ENCODE measurements at regions not wholly inside any gene's neighbourhood (a gene's known extent, or its start where the extent isn't known, plus 50 kb on each side); places are given as distances from the start of the nearest gene placed in this dataset.
"Not testable (repeated sequence)": the region's sequence is repeated elsewhere in the genome, so short reads cannot be mapped to it uniquely, and the experiment has no call there.

DNA sequence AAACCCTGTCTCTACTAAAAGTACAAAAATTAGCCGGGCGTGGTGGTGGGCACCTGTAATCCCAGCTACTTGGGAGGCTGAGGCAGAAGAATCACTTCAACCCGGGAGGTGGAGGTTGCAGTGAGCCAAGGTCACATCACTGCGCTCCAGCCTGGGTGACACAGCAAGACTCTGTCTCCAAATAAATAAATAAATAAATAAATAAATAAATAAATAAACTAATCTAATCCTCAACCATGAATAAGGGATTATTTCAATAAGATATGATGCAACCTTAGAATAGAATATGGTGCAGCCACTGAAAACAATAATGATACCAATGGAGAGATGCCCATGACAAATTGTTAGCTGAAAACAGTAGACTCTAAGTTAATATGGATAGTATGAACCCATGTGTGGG is 270.0 kb downstream of the MEX3B start:
- not testable (repeated sequence) for DNase-seq (ENCODE audit: low read depth)

DNA sequence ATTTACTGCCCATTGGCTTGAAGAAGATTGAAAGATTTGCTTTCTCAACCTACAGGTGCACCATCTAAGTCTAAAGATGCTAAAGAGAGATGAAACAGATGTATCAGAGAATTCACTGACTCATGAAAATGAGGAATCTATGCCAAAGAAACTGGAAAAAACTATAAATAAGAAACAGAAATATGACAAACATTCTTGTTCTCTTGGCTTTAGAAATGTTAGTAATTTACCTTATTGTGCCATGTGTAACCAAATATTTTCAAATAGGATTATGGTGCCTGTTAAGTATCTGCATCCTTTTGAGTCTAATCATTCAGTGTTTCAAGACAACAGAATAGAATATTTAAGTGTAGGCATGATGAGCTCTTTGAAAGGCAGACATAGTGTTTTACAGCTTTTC is 271.5 kb downstream of the MEX3B start:
- no peak for DNase-seq (ENCODE audit: low read depth)

- DNase-seq (ENCODE audit: low read depth), result no peak
These were observed 277.0 kb downstream of the MEX3B start for GRCh38 chr15:81768773-81769172.

- DNase-seq (ENCODE audit: low read depth), result no peak
These were observed 278.9 kb downstream of the MEX3B start for GRCh38 chr15:81766829-81767475.

DNA sequence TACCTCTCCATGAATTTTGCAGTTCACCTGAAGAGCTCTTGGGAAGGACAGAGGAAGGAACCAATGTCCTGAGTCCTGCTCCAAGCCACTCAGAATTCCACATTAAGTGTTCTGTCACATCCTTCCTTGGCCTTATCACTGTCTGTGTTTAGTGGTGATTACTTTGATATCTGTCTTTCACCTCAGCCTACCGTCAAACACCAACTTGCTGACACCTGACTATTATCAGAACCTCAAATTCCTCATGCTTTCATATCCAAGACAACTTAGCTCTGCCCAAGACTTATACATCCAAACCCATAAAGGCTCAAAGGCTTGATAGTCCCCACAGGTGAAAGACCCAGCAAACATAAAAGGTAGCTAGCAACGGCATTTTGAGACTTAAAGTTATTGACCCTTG is 280.0 kb downstream of the MEX3B start:
- no peak for DNase-seq (ENCODE audit: low read depth)

GRCh38 chr15:81763304-81763703 is 282.5 kb downstream of the MEX3B start:
- no peak for DNase-seq (ENCODE audit: low read depth)

DNA sequence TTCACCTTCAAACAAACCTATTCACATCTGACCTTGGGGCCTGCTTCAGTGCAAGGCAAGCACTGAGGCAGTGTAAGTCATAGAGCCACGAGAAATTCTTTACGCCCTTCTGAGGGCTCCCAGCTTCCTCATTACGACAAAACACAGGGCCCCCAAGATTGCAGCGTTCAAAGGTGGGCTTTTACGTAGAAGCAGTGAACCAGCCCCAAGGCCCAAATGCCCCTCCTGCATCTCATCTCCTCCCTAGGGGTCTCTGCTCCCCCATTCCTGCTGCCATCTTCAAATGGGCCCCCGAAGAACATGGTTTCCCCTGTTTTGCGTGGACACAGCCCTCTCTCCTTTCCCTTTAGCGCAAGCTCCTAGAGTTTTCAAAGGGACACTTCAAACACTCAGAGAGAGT is 285.1 kb downstream of the MEX3B start:
- no peak for DNase-seq (ENCODE audit: low read depth)

DNA sequence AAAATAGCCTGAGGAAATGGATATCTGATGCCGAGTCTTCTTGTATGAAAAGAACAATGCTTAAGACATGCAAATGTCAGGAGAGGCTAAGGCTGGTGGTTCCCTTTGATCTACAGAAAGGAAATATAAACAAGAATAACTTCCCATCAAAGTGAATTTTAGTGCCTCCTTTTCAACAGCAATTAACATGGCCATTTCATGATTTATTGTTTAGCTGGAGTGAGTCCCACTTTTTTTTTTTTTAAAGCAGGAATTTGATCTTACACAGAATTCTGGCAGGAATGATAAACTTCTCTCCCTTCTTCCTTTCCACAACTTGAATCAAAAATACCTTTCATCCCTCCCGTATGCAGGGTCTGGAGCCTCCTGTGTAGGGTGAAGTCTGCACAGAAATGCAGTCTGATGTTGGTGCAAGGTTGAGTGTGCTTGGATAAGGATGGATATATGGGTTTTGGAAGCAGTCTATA is 287.0 kb downstream of the MEX3B start:
- DNase-seq (ENCODE audit: low read depth), result no peak

GRCh38 chr15:81755626-81756025 is 290.2 kb downstream of the MEX3B start:
- no peak for DNase-seq (ENCODE audit: low read depth)

DNA sequence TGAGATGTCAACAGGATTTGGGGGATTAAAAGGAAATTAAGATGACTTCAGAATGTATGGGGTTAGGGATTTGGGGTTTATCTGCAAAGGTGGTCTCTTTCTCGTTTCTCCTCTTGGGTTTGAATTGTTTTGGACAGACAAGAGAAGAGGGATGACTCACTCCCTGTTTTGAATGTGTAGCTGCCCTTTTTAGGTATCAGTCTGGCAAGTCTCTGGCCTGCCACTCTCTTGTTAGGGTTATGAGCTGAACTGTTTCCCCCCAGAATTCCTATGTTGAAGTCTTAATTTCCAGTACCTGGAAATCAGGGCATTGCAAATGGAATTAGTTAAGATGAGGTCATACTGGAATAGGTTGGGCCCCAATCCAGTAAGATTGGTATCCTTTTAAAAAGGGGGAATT is 291.7 kb downstream of the MEX3B start:
- DNase-seq (ENCODE audit: low read depth), result no peak

DNA sequence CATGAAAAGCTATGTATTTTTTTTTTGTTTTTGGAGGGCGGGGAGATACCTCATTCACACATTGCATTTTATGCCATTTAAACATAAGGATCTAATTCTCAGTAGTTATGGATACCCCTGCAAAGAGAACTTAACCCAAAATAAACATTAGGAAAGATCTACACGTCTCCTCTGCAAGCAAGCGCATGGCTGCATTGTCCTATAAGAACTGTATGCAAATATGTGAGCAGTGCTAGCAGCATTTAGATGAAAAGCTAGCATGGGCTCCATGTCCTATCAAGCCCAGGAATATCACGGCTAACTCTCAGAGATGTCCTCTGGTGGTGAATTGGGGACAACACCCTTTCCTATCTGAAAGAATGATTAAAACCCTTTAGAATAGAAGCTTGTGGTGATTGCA is 292.8 kb downstream of the MEX3B start:
- DNase-seq (ENCODE audit: low read depth), result no peak

GRCh38 chr15:81752546-81752942 is 293.3 kb downstream of the MEX3B start:
- DNase-seq (ENCODE audit: low read depth), result no peak

DNA sequence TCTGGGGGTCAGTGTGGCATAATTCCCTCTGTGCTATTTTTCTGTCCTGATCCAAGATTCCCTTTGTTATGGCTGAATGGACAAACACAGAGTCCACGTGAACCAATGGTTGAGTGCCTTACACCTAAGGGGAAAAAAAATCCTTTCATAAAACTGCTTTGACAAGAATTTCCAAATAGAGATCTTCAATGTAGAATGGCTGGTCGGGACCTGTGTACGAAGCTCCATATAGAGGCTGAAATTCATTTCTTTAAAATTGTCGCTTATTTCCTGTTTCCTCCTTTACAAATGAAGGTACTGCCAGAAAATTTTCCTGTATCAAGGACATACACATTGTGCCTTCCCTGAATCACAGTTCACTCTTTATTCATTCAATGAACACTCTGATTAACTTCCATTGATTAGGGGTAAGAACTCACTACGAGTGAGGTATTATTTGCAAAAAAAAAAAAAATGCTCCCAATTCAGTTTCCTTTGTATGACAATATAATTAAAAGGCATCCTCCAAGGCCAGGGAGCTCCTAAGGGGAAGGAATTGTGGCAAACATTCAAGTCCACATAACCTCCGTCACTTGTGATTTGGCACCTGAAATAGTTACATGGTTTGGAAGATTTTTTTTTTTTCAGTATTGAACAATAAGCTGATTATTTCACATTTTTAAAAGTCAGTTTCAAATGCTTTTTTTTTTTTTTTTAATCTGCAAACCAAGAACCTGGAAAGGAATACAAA is 293.8 kb downstream of the MEX3B start:
- DNase-seq (ENCODE audit: low read depth), result no peak

GRCh38 chr15:81751256-81751655 is 294.6 kb downstream of the MEX3B start:
- no peak for DNase-seq (ENCODE audit: low read depth)

DNA sequence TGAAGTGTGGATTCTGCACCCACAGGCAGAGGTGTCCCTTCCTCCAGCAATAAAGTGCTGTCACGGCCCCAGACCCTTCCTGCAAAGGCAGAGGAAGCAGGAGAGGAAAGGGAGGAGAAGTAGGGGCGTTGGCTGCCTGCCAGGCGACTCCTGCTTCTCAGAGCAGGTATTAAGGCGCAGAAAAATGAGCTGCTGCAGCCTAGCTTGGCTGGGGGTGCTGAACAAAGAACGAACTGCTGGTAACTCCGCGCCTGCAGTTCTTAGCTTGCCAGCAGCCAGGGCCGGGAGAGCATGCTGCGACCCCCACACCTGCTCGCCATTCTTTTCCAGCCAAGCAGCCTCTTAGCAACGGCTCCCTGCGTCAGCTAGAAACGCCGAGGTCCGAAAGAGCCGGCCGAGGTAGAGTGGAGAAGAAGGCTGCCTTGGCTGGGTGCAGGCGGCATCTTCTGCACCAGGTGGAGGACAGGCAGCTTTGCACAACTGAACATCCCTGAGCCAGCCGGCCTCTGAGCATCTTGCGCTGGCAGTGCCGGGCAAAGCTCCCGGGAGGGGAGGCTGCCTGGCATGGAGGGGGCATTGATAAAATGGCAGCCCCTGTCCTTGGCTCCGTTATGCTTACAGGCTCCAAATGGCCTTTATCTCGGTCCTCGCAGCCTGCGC is 296.0 kb downstream of the MEX3B start:
- DNase-seq (ENCODE audit: low read depth), result no peak

GRCh38 chr15:81747482-81747881 is 298.3 kb downstream of the MEX3B start:
- DNase-seq (ENCODE audit: low read depth), result no peak

DNA sequence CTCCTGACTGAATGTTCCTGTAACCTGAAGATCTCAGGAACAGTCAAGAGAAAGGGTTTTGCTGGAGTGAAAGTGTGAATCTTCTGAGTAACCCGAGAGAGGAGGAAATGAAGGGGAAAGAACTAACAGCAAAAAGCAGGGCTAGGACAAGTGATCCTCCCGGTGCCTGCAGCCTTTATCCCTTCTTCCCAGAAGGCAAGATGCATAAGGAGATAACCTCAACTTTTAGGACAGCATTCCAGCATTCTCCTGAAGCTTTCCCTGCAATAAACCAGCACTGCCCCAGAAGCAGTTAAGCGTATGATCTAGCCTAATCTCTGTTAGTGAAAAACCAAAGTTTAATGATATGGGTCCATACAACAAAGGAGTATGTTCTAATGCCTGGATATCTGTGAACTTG is 298.8 kb downstream of the MEX3B start:
- DNase-seq (ENCODE audit: low read depth), result no peak

- no peak for DNase-seq (ENCODE audit: low read depth)
These were observed 301.5 kb downstream of the MEX3B start for GRCh38 chr15:81744364-81744763.

GRCh38 chr15:81740416-81740815 is 305.4 kb downstream of the MEX3B start:
- DNase-seq (ENCODE audit: low read depth), result no peak

DNA sequence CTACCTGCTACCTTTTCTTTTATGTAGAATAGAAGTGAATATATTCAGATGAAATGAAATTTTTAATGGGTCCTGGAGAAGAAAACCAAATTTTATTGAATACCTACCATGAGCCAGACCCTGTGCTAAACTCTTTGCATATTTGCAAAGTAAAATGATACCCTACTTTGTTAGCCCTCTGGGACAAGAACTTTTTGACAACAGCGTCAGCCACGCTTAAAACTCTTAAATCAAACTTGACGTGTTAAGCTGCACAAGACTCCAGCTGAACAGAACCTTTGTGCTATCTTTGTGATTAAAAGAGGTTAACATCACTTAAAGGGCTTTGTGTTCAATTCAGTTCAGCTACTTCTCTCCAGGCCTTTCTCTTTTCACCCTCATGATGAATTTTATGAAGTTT is 316.5 kb downstream of the MEX3B start:
- no peak for DNase-seq (ENCODE audit: low read depth)

DNA sequence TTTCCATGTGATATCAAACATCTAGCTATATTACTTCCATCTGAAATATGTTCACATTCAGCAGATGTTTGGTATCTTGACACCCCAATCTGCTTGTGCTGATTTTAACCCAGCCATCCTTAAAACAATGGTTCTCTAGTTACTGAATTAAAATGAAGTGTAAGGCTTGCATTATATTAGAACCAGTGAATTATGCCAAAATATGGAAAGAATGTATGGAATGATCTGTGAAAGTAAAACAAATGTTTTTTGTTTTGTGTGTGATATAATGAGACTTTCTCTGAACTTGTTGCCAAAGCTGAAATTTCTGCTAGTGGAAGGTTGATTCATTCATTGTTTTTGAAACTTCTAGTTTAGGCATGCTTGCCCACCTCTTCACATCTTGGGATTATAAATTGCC is 317.1 kb downstream of the MEX3B start:
- DNase-seq (ENCODE audit: low read depth), result no peak

GRCh38 chr15:81725590-81725989 is 320.2 kb downstream of the MEX3B start:
- DNase-seq (ENCODE audit: low read depth), result no peak

- no peak for DNase-seq (ENCODE audit: low read depth)
These were observed 321.3 kb downstream of the MEX3B start for GRCh38 chr15:81724536-81724935.
